GM23338 (cell line): ENCODE measurements at regions not wholly inside any gene's neighbourhood (a gene's known extent, or its start where the extent isn't known, plus 50 kb on each side); places are given as distances from the start of the nearest gene placed in this dataset.

Source experiments
- ATAC-seq: fragments of 200-7000 bp; cut with Tn5 transposase; 3 replicates; pipeline ENCODE4 v1.9.1; 2020
- DNase-seq: peaks from one replicate; pipeline ENCODE4 v3.0.0-alpha.2; 2015; ENCODE audit warnings: low spot score
- H2AFZ ChIP-seq: fragments of 200-600 bp; sonication (generic); 2 replicates; pipeline ENCODE4 v1.8.0; 2016; ENCODE audit warnings: antibody characterized with exemption, mild to moderate bottlenecking, moderate library complexity
- H3F3A ChIP-seq: fragments of 200-600 bp; sonication (generic); replicated peaks from 2 replicates; pipeline ENCODE4 v1.8.0; 2017; ENCODE audit warnings: antibody characterized with exemption, mixed run types, low read depth
- H3K27ac ChIP-seq: fragments of 200-600 bp; sonication (generic); 2 replicates; pipeline ENCODE4 v1.6.1; 2016; ENCODE audit warnings: low read depth
- H3K27me3 ChIP-seq: fragments of 200-600 bp; sonication (generic); 2 replicates; pipeline ENCODE4 v1.8.0; 2016; ENCODE audit warnings: mild to moderate bottlenecking, mixed run types, moderate library complexity; ENCODE audit not compliant: insufficient read depth
- H3K36me3 ChIP-seq: fragments of 200-600 bp; sonication (generic); 2 replicates; pipeline ENCODE4 v1.8.0; 2016; ENCODE audit warnings: mild to moderate bottlenecking; ENCODE audit not compliant: insufficient read depth
- H3K4me1 ChIP-seq: fragments of 200-600 bp; sonication (generic); 2 replicates; pipeline ENCODE4 v1.8.0; 2016; ENCODE audit warnings: mild to moderate bottlenecking, moderate library complexity; ENCODE audit not compliant: insufficient read depth
- H3K4me2 ChIP-seq: fragments of 200-600 bp; sonication (generic); 2 replicates; pipeline ENCODE4 v1.7.1; 2017; ENCODE audit warnings: mixed run types
- H3K4me3 ChIP-seq: fragments of 200-600 bp; sonication (generic); 2 replicates; pipeline ENCODE4 v1.6.1; 2016; ENCODE audit warnings: mixed run types
- H3K79me2 ChIP-seq: fragments of 200-600 bp; sonication (generic); replicated peaks from 2 replicates; pipeline ENCODE4 v1.8.0; 2017; ENCODE audit warnings: mild to moderate bottlenecking; ENCODE audit not compliant: insufficient read depth
- H3K9me2 ChIP-seq: fragments of 200-600 bp; sonication (generic); 2 replicates; pipeline ENCODE4 v1.8.0; 2017; ENCODE audit not compliant: insufficient read depth
- H4K20me1 ChIP-seq: fragments of 200-600 bp; sonication (generic); replicated peaks from 2 replicates; pipeline ENCODE4 v1.8.0; 2017; ENCODE audit warnings: mild to moderate bottlenecking; ENCODE audit not compliant: insufficient read depth
- H3K27ac Mint-ChIP-seq: 2 replicates; pipeline ENCODE4 v1.8.0; 2020; ENCODE audit warnings: inconsistent platforms, mild to moderate bottlenecking, moderate library complexity, mixed read lengths
- H3K27me3 Mint-ChIP-seq: 3 replicates; pipeline ENCODE4 v1.8.0; 2022; ENCODE audit warnings: low read depth, mild to moderate bottlenecking, moderate library complexity, mixed read lengths, inconsistent platforms; ENCODE audit not compliant: insufficient read depth, poor library complexity
- H3K36me3 Mint-ChIP-seq: 3 replicates; pipeline ENCODE4 v1.8.0; 2021; ENCODE audit warnings: low read depth, mild to moderate bottlenecking, inconsistent platforms, moderate library complexity, mixed read lengths
- H3K4me1 Mint-ChIP-seq: 3 replicates; pipeline ENCODE4 v1.8.0; 2020; ENCODE audit warnings: mild to moderate bottlenecking, inconsistent platforms, mixed read lengths
- H3K4me3 Mint-ChIP-seq: 3 replicates; pipeline ENCODE4 v1.8.0; 2021; ENCODE audit warnings: moderate library complexity, mild to moderate bottlenecking, inconsistent platforms, mixed read lengths
- H3K9me3 Mint-ChIP-seq: 3 replicates; pipeline ENCODE4 v1.8.0; 2020; ENCODE audit warnings: moderate library complexity, mild to moderate bottlenecking, inconsistent platforms, mixed read lengths
- CREB1 ChIP-seq: fragments of 250-450 bp; sonication (Bioruptor Pico); IDR thresholded peaks from 2 replicates; pipeline ENCODE4 v1.5.0; 2020; ENCODE audit warnings: low read depth, mild to moderate bottlenecking, moderate library complexity
- EZH2 ChIP-seq: fragments of 200-600 bp; sonication (generic); IDR thresholded peaks from one replicate; pipeline ENCODE4 v1.8.0; 2017; ENCODE audit warnings: antibody characterized with exemption, mild to moderate bottlenecking, low read depth; ENCODE audit not compliant: unreplicated experiment
- JUNB ChIP-seq: IDR thresholded peaks from one replicate; pipeline ENCODE4 v1.6.1; 2016; ENCODE audit warnings: antibody characterized with exemption; ENCODE audit not compliant: unreplicated experiment
- NANOG ChIP-seq: IDR thresholded peaks from 2 replicates; pipeline ENCODE4 v1.6.1; 2016; ENCODE audit warnings: antibody characterized with exemption, borderline replicate concordance
- POLR2AphosphoS5 ChIP-seq: IDR thresholded peaks from 2 replicates; pipeline ENCODE4 v1.6.1; 2016; ENCODE audit warnings: antibody characterized with exemption, low read depth
- STAT1 ChIP-seq: IDR thresholded peaks from one replicate; pipeline ENCODE4 v1.6.1; 2016; ENCODE audit warnings: antibody characterized with exemption; ENCODE audit not compliant: unreplicated experiment
- ZNF114 ChIP-seq: fragments of 250-450 bp; sonication (Bioruptor Pico); IDR thresholded peaks from 2 replicates; pipeline ENCODE4 v1.5.0; 2020; ENCODE audit warnings: mild to moderate bottlenecking, moderate library complexity
- ZNF331 ChIP-seq: fragments of 250-450 bp; sonication (Bioruptor Pico); IDR thresholded peaks from 2 replicates; pipeline ENCODE4 v1.5.0; 2020; ENCODE audit warnings: low read depth, mild to moderate bottlenecking, moderate library complexity
- TF ChIP-seq, protein P1 (sequence below): IDR thresholded peaks from 2 replicates; pipeline ENCODE4 v1.6.1; 2016; ENCODE audit warnings: antibody characterized with exemption
- TF ChIP-seq, protein P2 (sequence below): IDR thresholded peaks from one replicate; pipeline ENCODE4 v1.6.1; 2018; ENCODE audit warnings: antibody characterized with exemption; ENCODE audit not compliant: unreplicated experiment
- TF ChIP-seq, protein P3 (sequence below): fragments of 250-450 bp; sonication (Bioruptor Pico); IDR thresholded peaks from 2 replicates; pipeline ENCODE4 v1.5.0; 2020; ENCODE audit warnings: mild to moderate bottlenecking, moderate library complexity
- TF ChIP-seq, protein P4 (sequence below), 2 experiments: fragments of 200-600 bp in 1 of 2; sonication (generic) in 1 of 2; conservative IDR thresholded peaks; 2 replicates each; pipeline versions ENCODE4 v1.5.1 to v1.6.1; 2016 to 2017; ENCODE audit warnings: antibody characterized with exemption in 2 of 2, low read depth in 2 of 2, mild to moderate bottlenecking in 2 of 2, moderate library complexity in 1 of 2

DNA sequence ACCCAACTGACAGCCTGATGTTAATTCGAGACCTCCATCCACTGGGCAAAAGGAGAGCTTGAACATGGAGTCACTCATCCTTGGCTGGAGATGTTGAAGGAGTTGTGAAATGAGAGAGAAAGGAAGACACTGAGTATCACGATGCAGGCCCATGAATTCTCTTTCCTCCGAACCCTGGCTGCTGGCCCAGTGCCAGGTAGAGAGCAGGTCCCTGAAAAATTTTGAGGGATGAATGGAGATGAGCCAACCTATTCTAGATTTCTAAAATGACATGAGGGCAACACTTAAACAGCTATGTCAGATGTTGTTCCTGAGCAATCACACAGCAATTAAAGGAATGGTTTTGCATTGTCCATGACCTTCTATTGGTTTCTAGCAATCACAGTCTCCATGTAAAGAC is 355.1 kb upstream of the ZMIZ1 start:
- H3K79me2 ChIP-seq, result no peaks in the 10 kb centered on the region
- TF ChIP-seq, protein P1, sequence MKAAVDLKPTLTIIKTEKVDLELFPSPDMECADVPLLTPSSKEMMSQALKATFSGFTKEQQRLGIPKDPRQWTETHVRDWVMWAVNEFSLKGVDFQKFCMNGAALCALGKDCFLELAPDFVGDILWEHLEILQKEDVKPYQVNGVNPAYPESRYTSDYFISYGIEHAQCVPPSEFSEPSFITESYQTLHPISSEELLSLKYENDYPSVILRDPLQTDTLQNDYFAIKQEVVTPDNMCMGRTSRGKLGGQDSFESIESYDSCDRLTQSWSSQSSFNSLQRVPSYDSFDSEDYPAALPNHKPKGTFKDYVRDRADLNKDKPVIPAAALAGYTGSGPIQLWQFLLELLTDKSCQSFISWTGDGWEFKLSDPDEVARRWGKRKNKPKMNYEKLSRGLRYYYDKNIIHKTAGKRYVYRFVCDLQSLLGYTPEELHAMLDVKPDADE, result no peak
- TF ChIP-seq CREB1 (CRISPR knock-in tag) (no peak), STAT1 (no peak), NANOG (no peak), ZNF114 (CRISPR knock-in tag) (no peak), EZH2 (no peak), JUNB (no peak), POLR2AphosphoS5 (no peak), ZNF331 (CRISPR knock-in tag) (no peak)
- TF ChIP-seq, protein P2, sequence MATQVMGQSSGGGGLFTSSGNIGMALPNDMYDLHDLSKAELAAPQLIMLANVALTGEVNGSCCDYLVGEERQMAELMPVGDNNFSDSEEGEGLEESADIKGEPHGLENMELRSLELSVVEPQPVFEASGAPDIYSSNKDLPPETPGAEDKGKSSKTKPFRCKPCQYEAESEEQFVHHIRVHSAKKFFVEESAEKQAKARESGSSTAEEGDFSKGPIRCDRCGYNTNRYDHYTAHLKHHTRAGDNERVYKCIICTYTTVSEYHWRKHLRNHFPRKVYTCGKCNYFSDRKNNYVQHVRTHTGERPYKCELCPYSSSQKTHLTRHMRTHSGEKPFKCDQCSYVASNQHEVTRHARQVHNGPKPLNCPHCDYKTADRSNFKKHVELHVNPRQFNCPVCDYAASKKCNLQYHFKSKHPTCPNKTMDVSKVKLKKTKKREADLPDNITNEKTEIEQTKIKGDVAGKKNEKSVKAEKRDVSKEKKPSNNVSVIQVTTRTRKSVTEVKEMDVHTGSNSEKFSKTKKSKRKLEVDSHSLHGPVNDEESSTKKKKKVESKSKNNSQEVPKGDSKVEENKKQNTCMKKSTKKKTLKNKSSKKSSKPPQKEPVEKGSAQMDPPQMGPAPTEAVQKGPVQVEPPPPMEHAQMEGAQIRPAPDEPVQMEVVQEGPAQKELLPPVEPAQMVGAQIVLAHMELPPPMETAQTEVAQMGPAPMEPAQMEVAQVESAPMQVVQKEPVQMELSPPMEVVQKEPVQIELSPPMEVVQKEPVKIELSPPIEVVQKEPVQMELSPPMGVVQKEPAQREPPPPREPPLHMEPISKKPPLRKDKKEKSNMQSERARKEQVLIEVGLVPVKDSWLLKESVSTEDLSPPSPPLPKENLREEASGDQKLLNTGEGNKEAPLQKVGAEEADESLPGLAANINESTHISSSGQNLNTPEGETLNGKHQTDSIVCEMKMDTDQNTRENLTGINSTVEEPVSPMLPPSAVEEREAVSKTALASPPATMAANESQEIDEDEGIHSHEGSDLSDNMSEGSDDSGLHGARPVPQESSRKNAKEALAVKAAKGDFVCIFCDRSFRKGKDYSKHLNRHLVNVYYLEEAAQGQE, result no peak
- TF ChIP-seq, protein P3, sequence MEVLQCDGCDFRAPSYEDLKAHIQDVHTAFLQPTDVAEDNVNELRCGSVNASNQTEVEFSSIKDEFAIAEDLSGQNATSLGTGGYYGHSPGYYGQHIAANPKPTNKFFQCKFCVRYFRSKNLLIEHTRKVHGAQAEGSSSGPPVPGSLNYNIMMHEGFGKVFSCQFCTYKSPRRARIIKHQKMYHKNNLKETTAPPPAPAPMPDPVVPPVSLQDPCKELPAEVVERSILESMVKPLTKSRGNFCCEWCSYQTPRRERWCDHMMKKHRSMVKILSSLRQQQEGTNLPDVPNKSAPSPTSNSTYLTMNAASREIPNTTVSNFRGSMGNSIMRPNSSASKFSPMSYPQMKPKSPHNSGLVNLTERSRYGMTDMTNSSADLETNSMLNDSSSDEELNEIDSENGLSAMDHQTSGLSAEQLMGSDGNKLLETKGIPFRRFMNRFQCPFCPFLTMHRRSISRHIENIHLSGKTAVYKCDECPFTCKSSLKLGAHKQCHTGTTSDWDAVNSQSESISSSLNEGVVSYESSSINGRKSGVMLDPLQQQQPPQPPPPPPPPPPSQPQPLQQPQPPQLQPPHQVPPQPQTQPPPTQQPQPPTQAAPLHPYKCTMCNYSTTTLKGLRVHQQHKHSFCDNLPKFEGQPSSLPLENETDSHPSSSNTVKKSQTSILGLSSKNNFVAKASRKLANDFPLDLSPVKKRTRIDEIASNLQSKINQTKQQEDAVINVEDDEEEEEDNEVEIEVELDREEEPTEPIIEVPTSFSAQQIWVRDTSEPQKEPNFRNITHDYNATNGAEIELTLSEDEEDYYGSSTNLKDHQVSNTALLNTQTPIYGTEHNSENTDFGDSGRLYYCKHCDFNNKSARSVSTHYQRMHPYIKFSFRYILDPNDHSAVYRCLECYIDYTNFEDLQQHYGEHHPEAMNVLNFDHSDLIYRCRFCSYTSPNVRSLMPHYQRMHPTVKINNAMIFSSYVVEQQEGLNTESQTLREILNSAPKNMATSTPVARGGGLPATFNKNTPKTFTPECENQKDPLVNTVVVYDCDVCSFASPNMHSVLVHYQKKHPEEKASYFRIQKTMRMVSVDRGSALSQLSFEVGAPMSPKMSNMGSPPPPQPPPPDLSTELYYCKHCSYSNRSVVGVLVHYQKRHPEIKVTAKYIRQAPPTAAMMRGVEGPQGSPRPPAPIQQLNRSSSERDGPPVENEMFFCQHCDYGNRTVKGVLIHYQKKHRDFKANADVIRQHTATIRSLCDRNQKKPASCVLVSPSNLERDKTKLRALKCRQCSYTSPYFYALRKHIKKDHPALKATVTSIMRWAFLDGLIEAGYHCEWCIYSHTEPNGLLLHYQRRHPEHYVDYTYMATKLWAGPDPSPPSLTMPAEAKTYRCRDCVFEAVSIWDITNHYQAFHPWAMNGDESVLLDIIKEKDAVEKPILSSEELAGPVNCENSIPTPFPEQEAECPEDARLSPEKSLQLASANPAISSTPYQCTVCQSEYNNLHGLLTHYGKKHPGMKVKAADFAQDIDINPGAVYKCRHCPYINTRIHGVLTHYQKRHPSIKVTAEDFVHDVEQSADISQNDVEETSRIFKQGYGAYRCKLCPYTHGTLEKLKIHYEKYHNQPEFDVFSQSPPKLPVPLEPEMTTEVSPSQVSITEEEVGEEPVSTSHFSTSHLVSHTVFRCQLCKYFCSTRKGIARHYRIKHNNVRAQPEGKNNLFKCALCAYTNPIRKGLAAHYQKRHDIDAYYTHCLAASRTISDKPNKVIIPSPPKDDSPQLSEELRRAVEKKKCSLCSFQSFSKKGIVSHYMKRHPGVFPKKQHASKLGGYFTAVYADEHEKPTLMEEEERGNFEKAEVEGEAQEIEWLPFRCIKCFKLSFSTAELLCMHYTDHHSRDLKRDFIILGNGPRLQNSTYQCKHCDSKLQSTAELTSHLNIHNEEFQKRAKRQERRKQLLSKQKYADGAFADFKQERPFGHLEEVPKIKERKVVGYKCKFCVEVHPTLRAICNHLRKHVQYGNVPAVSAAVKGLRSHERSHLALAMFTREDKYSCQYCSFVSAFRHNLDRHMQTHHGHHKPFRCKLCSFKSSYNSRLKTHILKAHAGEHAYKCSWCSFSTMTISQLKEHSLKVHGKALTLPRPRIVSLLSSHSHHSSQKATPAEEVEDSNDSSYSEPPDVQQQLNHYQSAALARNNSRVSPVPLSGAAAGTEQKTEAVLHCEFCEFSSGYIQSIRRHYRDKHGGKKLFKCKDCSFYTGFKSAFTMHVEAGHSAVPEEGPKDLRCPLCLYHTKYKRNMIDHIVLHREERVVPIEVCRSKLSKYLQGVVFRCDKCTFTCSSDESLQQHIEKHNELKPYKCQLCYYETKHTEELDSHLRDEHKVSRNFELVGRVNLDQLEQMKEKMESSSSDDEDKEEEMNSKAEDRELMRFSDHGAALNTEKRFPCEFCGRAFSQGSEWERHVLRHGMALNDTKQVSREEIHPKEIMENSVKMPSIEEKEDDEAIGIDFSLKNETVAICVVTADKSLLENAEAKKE, result no peak
- TF ChIP-seq, protein P4, sequence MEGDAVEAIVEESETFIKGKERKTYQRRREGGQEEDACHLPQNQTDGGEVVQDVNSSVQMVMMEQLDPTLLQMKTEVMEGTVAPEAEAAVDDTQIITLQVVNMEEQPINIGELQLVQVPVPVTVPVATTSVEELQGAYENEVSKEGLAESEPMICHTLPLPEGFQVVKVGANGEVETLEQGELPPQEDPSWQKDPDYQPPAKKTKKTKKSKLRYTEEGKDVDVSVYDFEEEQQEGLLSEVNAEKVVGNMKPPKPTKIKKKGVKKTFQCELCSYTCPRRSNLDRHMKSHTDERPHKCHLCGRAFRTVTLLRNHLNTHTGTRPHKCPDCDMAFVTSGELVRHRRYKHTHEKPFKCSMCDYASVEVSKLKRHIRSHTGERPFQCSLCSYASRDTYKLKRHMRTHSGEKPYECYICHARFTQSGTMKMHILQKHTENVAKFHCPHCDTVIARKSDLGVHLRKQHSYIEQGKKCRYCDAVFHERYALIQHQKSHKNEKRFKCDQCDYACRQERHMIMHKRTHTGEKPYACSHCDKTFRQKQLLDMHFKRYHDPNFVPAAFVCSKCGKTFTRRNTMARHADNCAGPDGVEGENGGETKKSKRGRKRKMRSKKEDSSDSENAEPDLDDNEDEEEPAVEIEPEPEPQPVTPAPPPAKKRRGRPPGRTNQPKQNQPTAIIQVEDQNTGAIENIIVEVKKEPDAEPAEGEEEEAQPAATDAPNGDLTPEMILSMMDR (conservative IDR thresholded peaks at IDR 0.05; ENCODE audit: low read depth in 2 of 2), result no peak
- H3K9me3 Mint-ChIP-seq, result no peaks in the 10 kb centered on the region
- H3K4me1 ChIP-seq, result no peaks in the 10 kb centered on the region
- H3K4me2 ChIP-seq, result no peak overlapping the region
- no peaks in the 10 kb centered on the region for H3K27me3 ChIP-seq
- H2AFZ ChIP-seq, result no peak overlapping the region
- no peaks in the 10 kb centered on the region for H3K36me3 ChIP-seq
- no peak overlapping the region for H3K27ac ChIP-seq
- DNase-seq, result no peak
- no peaks in the 10 kb centered on the region for H3K36me3 Mint-ChIP-seq
- H3K27me3 Mint-ChIP-seq, result peaks cover 3% of the 10 kb centered on the region
- H3K9me2 ChIP-seq, result peaks cover under 1% of the 10 kb centered on the region; the same call in 1 of the 2 replicates
- no peaks in the 10 kb centered on the region for H4K20me1 ChIP-seq
- no peak overlapping the region for H3K4me3 ChIP-seq
- H3K4me1 Mint-ChIP-seq, result peaks cover 10% of the 10 kb centered on the region; the same call in 2 of the 3 replicates
- no peaks in the 10 kb centered on the region for H3F3A ChIP-seq
- no peak overlapping the region for H3K4me3 Mint-ChIP-seq
- no peak overlapping the region for H3K27ac Mint-ChIP-seq
- ATAC-seq, result no peak
